WERI-Rb-1 (cell line): ENCODE measurements at regions not wholly inside any gene's neighbourhood (a gene's known extent, or its start where the extent isn't known, plus 50 kb on each side); places are given as distances from the start of the nearest gene placed in this dataset.

Source experiments
- DNase-seq: peaks from one replicate; pipeline ENCODE4 v3.0.0-alpha.2; 2020
- H3K27ac ChIP-seq: fragments of 250-450 bp; sonication (Bioruptor Pico); 2 replicates; pipeline ENCODE4 v1.5.1; 2020; ENCODE audit warnings: mild to moderate bottlenecking, moderate library complexity
- H3K27me3 ChIP-seq: fragments of 250-450 bp; sonication (Bioruptor Pico); 2 replicates; pipeline ENCODE4 v1.5.1; 2021; ENCODE audit warnings: mild to moderate bottlenecking, low read depth, moderate library complexity; ENCODE audit not compliant: insufficient read depth, severe bottlenecking
- H3K36me3 ChIP-seq: fragments of 250-450 bp; sonication (Bioruptor Pico); 2 replicates; pipeline ENCODE4 v1.5.1; 2020; ENCODE audit warnings: mild to moderate bottlenecking, moderate library complexity
- H3K4me3 ChIP-seq: 2 replicates; pipeline ENCODE4 v1.5.1; 2011; ENCODE audit warnings: low read depth, mild to moderate bottlenecking, control low read depth, low read length
- H3K9me3 ChIP-seq: fragments of 250-450 bp; sonication (Bioruptor Pico); 2 replicates; pipeline ENCODE4 v1.5.1; 2021; ENCODE audit warnings: mild to moderate bottlenecking, moderate library complexity; ENCODE audit not compliant: severe bottlenecking
- TF ChIP-seq, protein P1 (sequence below): IDR thresholded peaks from 2 replicates; pipeline ENCODE4 v1.5.1; 2011; ENCODE audit warnings: low read depth, mild to moderate bottlenecking, control low read depth, inconsistent platforms, low read length

DNA sequence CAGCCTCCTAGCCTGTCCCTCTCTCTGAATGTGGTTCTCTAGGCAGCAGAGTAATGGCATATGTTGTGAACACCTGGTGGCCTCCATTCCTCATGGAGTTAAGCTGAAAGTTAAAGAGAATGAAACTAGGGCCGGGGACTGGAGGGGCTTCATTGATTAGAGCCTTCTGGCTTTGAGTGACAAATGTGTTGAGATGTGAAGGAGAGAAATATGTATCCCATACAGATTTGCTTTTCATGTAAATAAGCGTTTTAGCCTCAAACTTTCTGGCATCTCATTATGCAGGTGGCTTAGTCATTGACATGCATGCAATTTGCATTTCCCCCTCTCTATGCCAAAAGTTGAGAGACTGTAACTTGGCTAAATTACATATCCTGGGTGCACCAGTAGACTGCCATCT lies 537.7 kb upstream of the EEF2KMT start:
- no peaks in the 10 kb centered on the region for H3K9me3 ChIP-seq
- no peaks in the 10 kb centered on the region for H3K36me3 ChIP-seq
- DNase-seq, result peak; percentile 16
- H3K4me3 ChIP-seq, result no peak overlapping the region
- no peaks in the 10 kb centered on the region for H3K27me3 ChIP-seq
- TF ChIP-seq, protein P1, sequence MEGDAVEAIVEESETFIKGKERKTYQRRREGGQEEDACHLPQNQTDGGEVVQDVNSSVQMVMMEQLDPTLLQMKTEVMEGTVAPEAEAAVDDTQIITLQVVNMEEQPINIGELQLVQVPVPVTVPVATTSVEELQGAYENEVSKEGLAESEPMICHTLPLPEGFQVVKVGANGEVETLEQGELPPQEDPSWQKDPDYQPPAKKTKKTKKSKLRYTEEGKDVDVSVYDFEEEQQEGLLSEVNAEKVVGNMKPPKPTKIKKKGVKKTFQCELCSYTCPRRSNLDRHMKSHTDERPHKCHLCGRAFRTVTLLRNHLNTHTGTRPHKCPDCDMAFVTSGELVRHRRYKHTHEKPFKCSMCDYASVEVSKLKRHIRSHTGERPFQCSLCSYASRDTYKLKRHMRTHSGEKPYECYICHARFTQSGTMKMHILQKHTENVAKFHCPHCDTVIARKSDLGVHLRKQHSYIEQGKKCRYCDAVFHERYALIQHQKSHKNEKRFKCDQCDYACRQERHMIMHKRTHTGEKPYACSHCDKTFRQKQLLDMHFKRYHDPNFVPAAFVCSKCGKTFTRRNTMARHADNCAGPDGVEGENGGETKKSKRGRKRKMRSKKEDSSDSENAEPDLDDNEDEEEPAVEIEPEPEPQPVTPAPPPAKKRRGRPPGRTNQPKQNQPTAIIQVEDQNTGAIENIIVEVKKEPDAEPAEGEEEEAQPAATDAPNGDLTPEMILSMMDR, result no peak
- H3K27ac ChIP-seq, result no peak overlapping the region

DNA sequence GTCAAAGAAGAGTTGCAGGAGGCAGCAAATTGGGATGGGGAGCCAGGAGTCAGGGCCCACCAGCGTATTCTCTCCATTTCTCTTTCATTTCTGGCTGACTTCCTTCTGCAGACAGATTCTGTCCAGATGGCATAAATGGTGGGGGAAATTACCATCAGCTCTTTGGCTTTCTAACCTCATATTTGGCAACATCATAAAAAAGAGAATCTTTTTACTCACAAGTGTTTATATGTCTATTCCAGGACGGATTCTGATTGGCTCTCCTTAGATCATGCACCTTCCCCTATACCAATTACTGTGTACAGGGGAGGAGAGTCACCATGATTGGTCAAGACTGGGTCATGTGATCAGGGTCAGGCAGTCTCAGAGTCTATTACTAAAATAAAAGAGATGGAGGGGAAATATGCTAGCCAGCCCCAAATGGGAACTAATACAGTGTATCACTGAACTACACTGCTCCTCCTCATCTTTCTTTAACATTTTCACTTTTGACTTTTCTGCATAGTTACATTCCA lies 537.1 kb upstream of the EEF2KMT start:
- no peaks in the 10 kb centered on the region for H3K36me3 ChIP-seq
- no peak overlapping the region for H3K4me3 ChIP-seq
- H3K27ac ChIP-seq, result no peak overlapping the region
- TF ChIP-seq, protein P1, result no peak
- no peaks in the 10 kb centered on the region for H3K9me3 ChIP-seq
- no peak for DNase-seq
- H3K27me3 ChIP-seq, result no peaks in the 10 kb centered on the region

DNA sequence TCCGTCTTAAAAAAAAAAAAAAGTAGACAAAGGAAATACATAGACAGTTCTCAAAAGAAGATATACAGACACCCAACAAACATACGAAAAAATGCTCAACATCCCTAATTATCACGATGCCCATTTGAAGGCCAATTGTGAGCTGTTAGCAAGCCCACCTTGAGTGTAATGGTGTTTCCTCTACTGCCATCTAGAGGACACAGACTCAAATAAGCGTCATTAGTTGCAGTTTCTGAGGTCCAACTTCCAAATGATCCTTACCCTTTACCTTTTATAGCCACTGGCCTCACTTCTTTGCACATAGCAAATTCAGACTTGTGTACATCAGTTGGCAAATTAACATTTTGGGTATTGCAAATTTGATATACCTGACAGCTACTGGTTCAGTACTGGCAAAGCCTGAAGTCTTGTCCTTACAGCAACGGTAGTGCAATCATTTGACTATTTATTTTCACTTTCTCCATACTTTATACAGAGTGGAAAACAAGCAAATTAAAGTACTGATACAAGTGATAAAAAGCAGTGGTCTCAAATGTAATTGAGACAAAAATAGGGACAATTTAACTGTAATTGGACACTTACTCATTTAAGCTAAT lies 536.3 kb upstream of the EEF2KMT start:
- Histone ChIP-seq H3K27me3 (no peaks in the 10 kb centered on the region), H3K9me3 (no peaks in the 10 kb centered on the region), H3K36me3 (no peaks in the 10 kb centered on the region), H3K4me3 (no peak overlapping the region), H3K27ac (no peak overlapping the region)
- TF ChIP-seq, protein P1, result peak; percentile 73
- no peak for DNase-seq

DNA sequence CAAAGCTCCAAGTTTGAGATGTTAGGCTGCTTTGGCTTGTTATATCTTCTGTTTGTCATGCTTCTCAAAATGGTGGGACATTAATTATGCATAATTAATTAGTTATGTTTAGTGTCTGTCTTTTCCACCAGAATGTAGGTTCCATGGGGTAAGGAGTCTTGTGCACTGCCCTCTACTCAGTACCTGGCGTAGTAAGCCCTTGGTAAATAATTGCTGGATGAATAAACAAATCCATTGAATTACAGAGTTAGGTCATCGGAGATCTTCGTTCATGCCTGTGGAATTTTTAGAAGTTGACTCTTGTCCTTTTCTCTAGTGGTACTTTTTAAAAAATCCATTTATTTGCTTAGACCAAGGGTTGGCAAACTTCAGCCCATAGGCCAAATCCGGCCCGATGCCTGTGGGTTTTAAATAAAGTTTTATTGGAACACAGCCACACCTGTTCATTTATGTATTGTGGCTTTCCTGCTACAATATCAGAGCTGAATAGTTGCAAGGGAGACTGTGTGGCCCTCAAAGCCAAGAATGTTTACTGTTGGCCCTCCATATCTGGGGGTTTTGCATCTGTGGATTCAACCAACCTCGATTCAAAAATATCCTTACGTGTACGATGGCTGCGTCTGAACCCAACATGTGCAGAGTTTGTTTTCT lies 524.8 kb upstream of the EEF2KMT start:
- Histone ChIP-seq H3K36me3 (no peaks in the 10 kb centered on the region), H3K4me3 (no peak overlapping the region), H3K9me3 (no peaks in the 10 kb centered on the region), H3K27me3 (no peaks in the 10 kb centered on the region), H3K27ac (no peak overlapping the region)
- no peak for DNase-seq
- TF ChIP-seq, protein P1, result no peak

DNA sequence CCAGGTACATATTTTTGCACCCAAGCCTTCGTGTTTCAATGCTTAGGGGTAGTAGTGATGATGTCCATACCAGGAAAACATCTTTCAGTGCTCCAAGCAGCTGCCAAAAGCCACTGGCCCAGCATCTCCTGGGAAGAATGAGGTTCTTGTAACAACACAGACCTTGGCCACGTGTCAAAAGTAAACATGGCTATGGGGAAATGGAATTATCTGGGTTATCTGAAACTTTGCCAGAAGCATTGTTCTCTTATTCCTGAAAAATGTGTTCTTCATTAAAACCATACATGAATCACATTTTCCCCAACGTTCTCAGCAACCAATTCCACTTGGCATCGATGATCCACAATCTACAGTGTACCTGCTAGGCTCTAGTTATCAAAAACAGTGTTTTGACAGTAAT lies 524.2 kb upstream of the EEF2KMT start:
- Histone ChIP-seq H3K4me3 (no peak overlapping the region), H3K9me3 (no peaks in the 10 kb centered on the region), H3K27me3 (no peaks in the 10 kb centered on the region), H3K27ac (no peak overlapping the region), H3K36me3 (no peaks in the 10 kb centered on the region)
- TF ChIP-seq, protein P1, result no peak
- no peak for DNase-seq
